ENCODE measurements at regions not wholly inside any gene's neighbourhood (a gene's known extent, or its start where the extent isn't known, plus 50 kb on each side); places are given as distances from the start of the nearest gene placed in this dataset.

- no peaks in the 10 kb centered on the region for H3K36me3 ChIP-seq (ENCODE audit: insufficient read depth, low read length)
- H3K27me3 ChIP-seq (ENCODE audit: insufficient read depth, low read depth, low read length) = no peaks in the 10 kb centered on the region
- no peak overlapping the region for H3K9ac ChIP-seq (ENCODE audit: low read length)
- no peaks in the 10 kb centered on the region for H3K79me2 ChIP-seq (replicated peaks; ENCODE audit: insufficient read depth, low read length)
- TF ChIP-seq RAD21 (conservative IDR thresholded peaks at IDR 0.05) (no peak), SMC3 (conservative IDR thresholded peaks at IDR 0.05; ENCODE audit: poor library complexity) (no peak), REST (IDR thresholded peaks at IDR 0.05; ENCODE audit: borderline replicate concordance) (no peak)
- H3K9me2 ChIP-seq (ENCODE audit: insufficient read depth, low read length) = no peaks in the 10 kb centered on the region
- H3K4me2 ChIP-seq (ENCODE audit: low read length) = no peak overlapping the region
- H3K27ac ChIP-seq (ENCODE audit: low read length) = no peak overlapping the region
- H3F3A ChIP-seq (ENCODE audit: insufficient read depth, low read length, poor library complexity, severe bottlenecking) = no peaks in the 10 kb centered on the region
- no peak overlapping the region for H2AFZ ChIP-seq (ENCODE audit: low read depth, low read length)
- H3K9me3 ChIP-seq (ENCODE audit: low read length) = no peaks in the 10 kb centered on the region
- no peak overlapping the region for H3K4me3 ChIP-seq (ENCODE audit: low read length)
- no peaks in the 10 kb centered on the region for H4K20me1 ChIP-seq (ENCODE audit: insufficient read depth)
Observed at GRCh38 chr5:51488803-51489642, 105.8 kb downstream of the ISL1 start.

- Histone ChIP-seq H3K36me3 (ENCODE audit: insufficient read depth, low read length) (no peaks in the 10 kb centered on the region), H4K20me1 (ENCODE audit: insufficient read depth) (no peaks in the 10 kb centered on the region), H3K79me2 (replicated peaks; ENCODE audit: insufficient read depth, low read length) (no peaks in the 10 kb centered on the region), H3K9me2 (ENCODE audit: insufficient read depth, low read length) (no peaks in the 10 kb centered on the region), H3F3A (ENCODE audit: insufficient read depth, low read length, poor library complexity, severe bottlenecking) (no peaks in the 10 kb centered on the region), H3K27ac (ENCODE audit: low read length) (no peak overlapping the region), H3K27me3 (ENCODE audit: insufficient read depth, low read depth, low read length) (no peaks in the 10 kb centered on the region), H2AFZ (ENCODE audit: low read depth, low read length) (no peak overlapping the region), H3K4me3 (ENCODE audit: low read length) (no peak overlapping the region), H3K4me2 (ENCODE audit: low read length) (no peak overlapping the region), H3K9me3 (ENCODE audit: low read length) (no peaks in the 10 kb centered on the region), H3K9ac (ENCODE audit: low read length) (no peak overlapping the region)
- no peak for TF ChIP-seq TAF1 (IDR thresholded peaks at IDR 0.05; ENCODE audit: low read depth)
- no peak for TF ChIP-seq REST (IDR thresholded peaks at IDR 0.05; ENCODE audit: borderline replicate concordance)
- no peak for TF ChIP-seq CTCF (IDR thresholded peaks at IDR 0.05; ENCODE audit: poor library complexity, severe bottlenecking)
- no peak for TF ChIP-seq RAD21 (conservative IDR thresholded peaks at IDR 0.05)
- no peak for TF ChIP-seq MXI1 (conservative IDR thresholded peaks at IDR 0.05; ENCODE audit: poor library complexity, severe bottlenecking)
- TF ChIP-seq POLR2AphosphoS5 (IDR thresholded peaks at IDR 0.05) = no peak
- TF ChIP-seq EZH2 (IDR thresholded peaks at IDR 0.05; ENCODE audit: borderline replicate concordance, insufficient read depth, low read length, poor library complexity, severe bottlenecking) = no peak
- no peak for TF ChIP-seq EP300 (conservative IDR thresholded peaks at IDR 0.05; ENCODE audit: poor library complexity, severe bottlenecking)
Observed at GRCh38 chr5:51494821-51495220, 111.6 kb downstream of the ISL1 start.

Measured in neural cell (in vitro differentiated cells).